ENCODE measurements at regions not wholly inside any gene's neighbourhood (a gene's known extent, or its start where the extent isn't known, plus 50 kb on each side); places are given as distances from the start of the nearest gene placed in this dataset.

DNA sequence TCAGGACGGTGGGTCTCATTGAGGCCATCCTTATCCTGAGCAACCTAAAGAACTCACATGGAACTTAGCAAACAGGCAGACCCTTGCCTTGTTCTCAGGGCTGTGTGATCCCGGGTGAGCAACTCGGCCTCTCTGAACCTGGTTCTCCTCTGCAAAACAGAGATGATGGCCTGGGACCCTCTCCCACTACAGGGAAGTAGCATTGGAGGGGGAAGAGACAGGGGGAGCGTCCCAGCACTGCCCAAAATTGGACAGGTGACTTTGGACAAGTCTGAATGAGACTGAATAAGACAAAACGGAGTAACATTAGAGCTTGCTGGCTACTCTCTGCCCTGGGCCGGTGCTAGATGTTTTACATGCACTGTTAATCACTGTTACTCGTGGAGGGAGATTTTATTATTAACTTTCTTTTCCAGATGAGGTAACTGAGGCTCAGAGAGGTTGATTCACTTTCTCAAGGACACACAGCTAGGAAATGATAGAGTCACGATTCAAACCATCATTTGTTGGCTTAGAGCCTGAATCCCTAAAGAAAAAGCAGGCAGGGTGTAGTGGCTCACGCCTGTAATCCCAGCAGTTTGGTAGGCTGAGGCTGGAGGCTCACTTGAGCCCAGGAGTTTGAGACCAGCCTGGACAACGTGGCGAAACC, 136.4 kb downstream of the C9orf50 start:
- Mint-ChIP-seq H3K4me3 (no peak overlapping the region), H3K36me3 (no peaks in the 10 kb centered on the region), H3K4me1 (ENCODE audit: low read depth in 2 of 2) (peaks cover 15 to 18% of the 10 kb centered on the region in 2 donors), H3K9me3 (no peaks in the 10 kb centered on the region), H3K27ac (peak overlapping the region in 1 of 2 donors; percentile 56), H3K27me3 (peaks cover 0 to 3% of the 10 kb centered on the region in 2 donors)
- ATAC-seq (no peak), DNase-seq (ENCODE audit: low spot score) (no peak)

- no peak overlapping the region for H3K4me3 Mint-ChIP-seq
- peaks cover 11 to 13% of the 10 kb centered on the region in 2 donors for H3K4me1 Mint-ChIP-seq (ENCODE audit: low read depth in 2 of 2)
- DNase-seq (ENCODE audit: low spot score) (no peak), ATAC-seq (no peak)
- H3K9me3 Mint-ChIP-seq = no peaks in the 10 kb centered on the region
- peaks cover 0 to 3% of the 10 kb centered on the region in 2 donors for H3K27me3 Mint-ChIP-seq
- H3K27ac Mint-ChIP-seq = peak overlapping the region in 1 of 2 donors; percentile 56
- no peaks in the 10 kb centered on the region for H3K36me3 Mint-ChIP-seq
These were observed 137.2 kb downstream of the C9orf50 start for GRCh38 chr9:129483415-129484351.

GRCh38 chr9:129482521-129483414, 138.1 kb downstream of the C9orf50 start:
- no peak overlapping the region for H3K27ac Mint-ChIP-seq
- ATAC-seq (peak; percentile 51 to 67), DNase-seq (ENCODE audit: low spot score) (no peak)
- H3K9me3 Mint-ChIP-seq = no peaks in the 10 kb centered on the region
- H3K27me3 Mint-ChIP-seq = peaks cover 0 to 7% of the 10 kb centered on the region in 2 donors
- H3K4me3 Mint-ChIP-seq = peak overlapping the region; percentile 41
- H3K36me3 Mint-ChIP-seq = no peaks in the 10 kb centered on the region
- peaks cover 7 to 10% of the 10 kb centered on the region in 2 donors for H3K4me1 Mint-ChIP-seq (ENCODE audit: low read depth in 2 of 2)

- no peak for ATAC-seq
- Mint-ChIP-seq H3K4me3 (peak overlapping the region; percentile 50), H3K36me3 (no peaks in the 10 kb centered on the region), H3K4me1 (ENCODE audit: low read depth in 2 of 2) (peaks cover 3% of the 10 kb centered on the region in 2 donors), H3K27ac (peak overlapping the region in 1 of 2 donors; percentile 65), H3K27me3 (peaks cover 0 to 7% of the 10 kb centered on the region in 2 donors), H3K9me3 (no peaks in the 10 kb centered on the region)
- no peak for DNase-seq (ENCODE audit: low spot score)
These were observed 138.9 kb downstream of the C9orf50 start for GRCh38 chr9:129481810-129482511.

DNA sequence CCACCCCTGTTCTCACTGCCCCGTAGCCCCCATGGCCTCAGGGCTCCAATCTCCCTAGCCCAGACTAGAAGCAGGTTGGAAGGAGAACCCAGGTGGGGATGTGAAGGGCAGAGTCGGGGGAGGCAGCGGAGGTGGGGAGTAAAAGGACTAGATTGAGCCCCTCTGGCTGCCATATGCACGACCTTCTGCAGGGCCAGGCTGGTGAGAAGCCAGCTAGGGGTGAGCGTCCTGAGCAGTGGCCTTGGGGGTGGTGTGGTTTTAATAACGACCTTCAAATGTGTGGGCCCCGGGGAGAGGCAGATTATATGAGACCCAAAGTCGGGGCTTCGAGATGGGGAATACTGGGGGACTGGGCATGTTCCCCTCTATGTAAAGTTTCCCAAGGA, 139.5 kb downstream of the C9orf50 start:
- Mint-ChIP-seq H3K36me3 (no peaks in the 10 kb centered on the region), H3K27ac (peak overlapping the region in 1 of 2 donors; percentile 65), H3K4me1 (ENCODE audit: low read depth in 2 of 2) (peaks cover 0 to 2% of the 10 kb centered on the region in 2 donors), H3K27me3 (peaks cover 0 to 7% of the 10 kb centered on the region in 2 donors), H3K9me3 (no peaks in the 10 kb centered on the region), H3K4me3 (peak overlapping the region; percentile 50)
- no peak for ATAC-seq
- DNase-seq (ENCODE audit: low spot score) = no peak

GRCh38 chr9:129480745-129481144, 140.2 kb downstream of the C9orf50 start:
- peak overlapping the region in 1 of 2 donors; percentile 50 for H3K27ac Mint-ChIP-seq
- H3K4me3 Mint-ChIP-seq = no peak overlapping the region
- no peak for DNase-seq (ENCODE audit: low spot score)
- peaks cover 0 to 2% of the 10 kb centered on the region in 2 donors for H3K4me1 Mint-ChIP-seq (ENCODE audit: low read depth in 2 of 2)
- ATAC-seq = no peak
- H3K9me3 Mint-ChIP-seq = no peaks in the 10 kb centered on the region
- H3K27me3 Mint-ChIP-seq = peaks cover 0 to 7% of the 10 kb centered on the region in 2 donors
- no peaks in the 10 kb centered on the region for H3K36me3 Mint-ChIP-seq

DNA sequence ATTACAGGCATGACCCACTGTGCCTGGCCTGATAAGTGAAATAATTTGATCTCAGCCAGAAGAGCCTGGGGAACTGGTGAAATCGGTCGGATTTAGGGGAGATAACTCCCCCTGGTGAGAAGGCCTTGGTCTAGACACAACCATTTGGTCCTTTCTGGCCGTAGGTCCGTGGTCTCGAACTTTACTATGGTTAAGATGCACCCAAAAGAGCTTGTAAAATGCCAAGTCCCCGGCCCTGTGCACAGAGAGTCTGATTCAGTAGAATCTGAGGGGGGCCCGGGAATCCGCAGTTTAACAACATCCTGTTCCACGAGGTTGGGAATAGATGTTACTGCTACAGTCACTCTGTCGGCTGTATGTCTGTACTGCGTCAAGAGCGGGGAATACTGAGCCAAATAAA, 140.7 kb downstream of the C9orf50 start:
- H3K4me1 Mint-ChIP-seq (ENCODE audit: low read depth in 2 of 2) = peaks cover 0 to 2% of the 10 kb centered on the region in 2 donors
- H3K36me3 Mint-ChIP-seq = no peaks in the 10 kb centered on the region
- DNase-seq (ENCODE audit: low spot score) (no peak), ATAC-seq (no peak)
- H3K27ac Mint-ChIP-seq = peak overlapping the region in 1 of 2 donors; percentile 50
- H3K27me3 Mint-ChIP-seq = peaks cover 0 to 7% of the 10 kb centered on the region in 2 donors
- no peaks in the 10 kb centered on the region for H3K9me3 Mint-ChIP-seq
- no peak overlapping the region for H3K4me3 Mint-ChIP-seq

DNA sequence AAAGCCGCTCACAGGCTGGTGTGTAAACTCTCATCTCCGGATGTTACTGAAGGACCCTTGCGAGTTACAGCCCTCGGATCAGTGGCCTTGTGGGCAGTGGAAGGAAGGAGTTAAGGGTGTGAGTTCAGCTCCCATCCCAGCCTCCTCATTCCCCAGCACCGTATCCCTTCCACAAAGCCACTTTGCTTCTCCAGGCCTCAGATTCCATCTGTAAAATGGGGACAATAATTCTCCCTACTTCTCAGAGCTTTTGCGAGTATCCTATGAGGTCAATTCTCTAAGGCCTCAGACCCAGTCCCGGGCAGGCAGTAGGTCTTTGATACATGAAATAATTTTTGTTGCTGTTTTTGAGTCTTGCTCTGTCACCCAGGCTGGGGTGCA, 141.3 kb downstream of the C9orf50 start:
- no peak overlapping the region for H3K27ac Mint-ChIP-seq
- ATAC-seq (no peak), DNase-seq (ENCODE audit: low spot score) (no peak)
- no peak overlapping the region for H3K4me3 Mint-ChIP-seq
- no peaks in the 10 kb centered on the region for H3K9me3 Mint-ChIP-seq
- H3K4me1 Mint-ChIP-seq (ENCODE audit: low read depth in 2 of 2) = peaks cover 0 to 2% of the 10 kb centered on the region in 2 donors
- no peaks in the 10 kb centered on the region for H3K36me3 Mint-ChIP-seq
- H3K27me3 Mint-ChIP-seq = peaks cover 0 to 7% of the 10 kb centered on the region in 2 donors

DNA sequence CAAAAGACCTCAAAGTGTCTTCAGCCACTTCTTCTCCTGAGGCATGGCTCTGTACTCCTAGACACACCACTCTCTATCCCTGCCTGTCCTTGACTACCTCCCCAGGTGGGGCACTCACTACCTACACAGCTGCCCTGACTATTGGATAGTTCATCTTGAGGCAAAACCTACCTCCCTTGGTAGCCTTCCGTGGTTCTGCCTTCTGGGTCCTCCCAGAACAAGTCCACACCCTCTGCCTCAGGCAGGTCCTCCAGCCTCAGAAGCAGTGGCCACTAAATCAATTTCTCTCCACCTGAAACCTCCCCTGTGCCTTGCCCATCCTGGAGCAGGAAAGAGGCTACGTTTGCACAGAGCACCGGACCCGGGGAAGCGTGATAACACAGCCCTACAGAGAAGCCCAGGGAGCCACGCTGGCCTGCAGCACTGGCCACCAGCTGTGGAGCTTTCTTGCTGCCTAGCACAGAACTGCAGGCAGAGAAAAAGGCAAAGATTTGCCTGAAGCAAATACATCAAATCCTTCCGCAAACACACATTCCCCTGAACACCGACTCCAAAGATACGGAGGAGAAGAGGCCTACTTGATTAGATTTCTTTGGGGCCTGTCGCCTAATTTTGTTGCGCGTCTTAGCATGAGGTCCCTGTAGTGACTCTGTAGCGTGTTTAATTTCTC, 141.8 kb downstream of the C9orf50 start:
- ATAC-seq (no peak), DNase-seq (ENCODE audit: low spot score) (no peak)
- H3K27me3 Mint-ChIP-seq = peaks cover 0 to 4% of the 10 kb centered on the region in 2 donors
- H3K4me3 Mint-ChIP-seq = no peak overlapping the region
- no peaks in the 10 kb centered on the region for H3K4me1 Mint-ChIP-seq (ENCODE audit: low read depth in 2 of 2)
- H3K36me3 Mint-ChIP-seq = no peaks in the 10 kb centered on the region
- H3K9me3 Mint-ChIP-seq = no peaks in the 10 kb centered on the region
- no peak overlapping the region for H3K27ac Mint-ChIP-seq

GRCh38 chr9:129478461-129478860, 142.4 kb downstream of the C9orf50 start:
- Mint-ChIP-seq H3K9me3 (no peaks in the 10 kb centered on the region), H3K27ac (no peak overlapping the region), H3K4me3 (no peak overlapping the region), H3K36me3 (no peaks in the 10 kb centered on the region), H3K4me1 (ENCODE audit: low read depth in 2 of 2) (no peaks in the 10 kb centered on the region), H3K27me3 (peaks cover 0 to 4% of the 10 kb centered on the region in 2 donors)
- ATAC-seq (no peak), DNase-seq (ENCODE audit: low spot score) (no peak)

- Mint-ChIP-seq H3K4me3 (no peak overlapping the region), H3K27ac (no peak overlapping the region), H3K27me3 (peaks cover 0 to 4% of the 10 kb centered on the region in 2 donors), H3K4me1 (ENCODE audit: low read depth in 2 of 2) (no peaks in the 10 kb centered on the region), H3K36me3 (no peaks in the 10 kb centered on the region), H3K9me3 (no peaks in the 10 kb centered on the region)
- DNase-seq (ENCODE audit: low spot score) = no peak
- ATAC-seq = no peak
These were observed 143.9 kb downstream of the C9orf50 start for GRCh38 chr9:129476821-129477611.

All from natural killer cell treated with Interleukin-12 subunit alpha and Interleukin-12 subunit beta and Interleukin-15 and Interleukin-18, amount 100 ng/mL, for 72 hours (primary cell).